WERI-Rb-1 (cell line): ENCODE measurements at regions not wholly inside any gene's neighbourhood (a gene's known extent, or its start where the extent isn't known, plus 50 kb on each side); places are given as distances from the start of the nearest gene placed in this dataset.

ENCODE experiments used
- DNase-seq: peaks from one replicate; pipeline ENCODE4 v3.0.0-alpha.2; 2020
- H3K27ac ChIP-seq: fragments of 250-450 bp; sonication (Bioruptor Pico); 2 replicates; pipeline ENCODE4 v1.5.1; 2020; ENCODE audit warnings: mild to moderate bottlenecking, moderate library complexity
- H3K27me3 ChIP-seq: fragments of 250-450 bp; sonication (Bioruptor Pico); 2 replicates; pipeline ENCODE4 v1.5.1; 2021; ENCODE audit warnings: mild to moderate bottlenecking, low read depth, moderate library complexity; ENCODE audit not compliant: insufficient read depth, severe bottlenecking
- H3K36me3 ChIP-seq: fragments of 250-450 bp; sonication (Bioruptor Pico); 2 replicates; pipeline ENCODE4 v1.5.1; 2020; ENCODE audit warnings: mild to moderate bottlenecking, moderate library complexity
- H3K4me3 ChIP-seq: 2 replicates; pipeline ENCODE4 v1.5.1; 2011; ENCODE audit warnings: low read depth, mild to moderate bottlenecking, control low read depth, low read length
- H3K9me3 ChIP-seq: fragments of 250-450 bp; sonication (Bioruptor Pico); 2 replicates; pipeline ENCODE4 v1.5.1; 2021; ENCODE audit warnings: mild to moderate bottlenecking, moderate library complexity; ENCODE audit not compliant: severe bottlenecking
- TF ChIP-seq, protein P1 (sequence below): IDR thresholded peaks from 2 replicates; pipeline ENCODE4 v1.5.1; 2011; ENCODE audit warnings: low read depth, mild to moderate bottlenecking, control low read depth, inconsistent platforms, low read length

DNA sequence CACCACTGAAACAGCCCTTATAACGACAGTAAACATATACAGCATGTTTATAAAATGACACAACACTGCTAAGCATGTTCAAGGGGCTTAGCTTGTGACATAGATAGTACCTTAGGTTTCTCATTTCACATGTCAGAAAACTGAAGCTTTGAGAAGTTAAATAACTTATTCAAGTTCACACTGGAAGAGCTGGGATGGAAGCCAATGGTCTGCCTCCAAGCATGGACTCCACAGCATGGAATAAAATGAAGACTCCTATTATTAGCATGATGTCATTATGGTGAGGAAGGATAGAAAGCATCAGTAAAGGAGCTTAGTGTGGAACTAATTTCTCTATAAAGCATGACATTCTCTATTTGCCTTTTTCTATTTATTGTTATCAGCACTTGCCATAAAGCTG lies 316.7 kb downstream of the PLK2 start:
- Histone ChIP-seq H3K36me3 (no peaks in the 10 kb centered on the region), H3K27me3 (no peaks in the 10 kb centered on the region), H3K27ac (no peak overlapping the region), H3K9me3 (no peaks in the 10 kb centered on the region), H3K4me3 (no peak overlapping the region)
- TF ChIP-seq, protein P1, sequence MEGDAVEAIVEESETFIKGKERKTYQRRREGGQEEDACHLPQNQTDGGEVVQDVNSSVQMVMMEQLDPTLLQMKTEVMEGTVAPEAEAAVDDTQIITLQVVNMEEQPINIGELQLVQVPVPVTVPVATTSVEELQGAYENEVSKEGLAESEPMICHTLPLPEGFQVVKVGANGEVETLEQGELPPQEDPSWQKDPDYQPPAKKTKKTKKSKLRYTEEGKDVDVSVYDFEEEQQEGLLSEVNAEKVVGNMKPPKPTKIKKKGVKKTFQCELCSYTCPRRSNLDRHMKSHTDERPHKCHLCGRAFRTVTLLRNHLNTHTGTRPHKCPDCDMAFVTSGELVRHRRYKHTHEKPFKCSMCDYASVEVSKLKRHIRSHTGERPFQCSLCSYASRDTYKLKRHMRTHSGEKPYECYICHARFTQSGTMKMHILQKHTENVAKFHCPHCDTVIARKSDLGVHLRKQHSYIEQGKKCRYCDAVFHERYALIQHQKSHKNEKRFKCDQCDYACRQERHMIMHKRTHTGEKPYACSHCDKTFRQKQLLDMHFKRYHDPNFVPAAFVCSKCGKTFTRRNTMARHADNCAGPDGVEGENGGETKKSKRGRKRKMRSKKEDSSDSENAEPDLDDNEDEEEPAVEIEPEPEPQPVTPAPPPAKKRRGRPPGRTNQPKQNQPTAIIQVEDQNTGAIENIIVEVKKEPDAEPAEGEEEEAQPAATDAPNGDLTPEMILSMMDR, result no peak
- no peak for DNase-seq

DNA sequence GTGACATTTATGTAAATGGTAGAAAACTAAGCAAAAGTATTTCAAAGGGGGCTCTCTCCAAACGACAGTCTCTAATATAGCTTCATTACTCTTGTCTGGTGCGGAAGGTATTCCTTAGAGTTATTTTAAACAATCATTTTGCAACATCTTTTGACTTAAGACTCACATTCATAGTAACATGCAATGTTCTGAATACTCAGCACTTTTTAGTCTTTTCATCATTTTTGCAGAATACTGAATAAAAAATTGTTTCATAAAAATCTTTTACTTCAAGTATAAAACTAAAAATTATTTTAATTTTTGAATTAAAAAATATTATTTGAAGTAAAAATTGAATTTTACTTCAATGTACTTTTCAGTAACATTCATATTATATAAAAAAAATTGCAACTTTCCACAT lies 321.1 kb downstream of the PLK2 start:
- TF ChIP-seq, protein P1, result no peak
- no peak overlapping the region for H3K27ac ChIP-seq
- no peaks in the 10 kb centered on the region for H3K27me3 ChIP-seq
- H3K36me3 ChIP-seq, result no peaks in the 10 kb centered on the region
- H3K9me3 ChIP-seq, result no peaks in the 10 kb centered on the region
- H3K4me3 ChIP-seq, result no peak overlapping the region
- DNase-seq, result no peak

DNA sequence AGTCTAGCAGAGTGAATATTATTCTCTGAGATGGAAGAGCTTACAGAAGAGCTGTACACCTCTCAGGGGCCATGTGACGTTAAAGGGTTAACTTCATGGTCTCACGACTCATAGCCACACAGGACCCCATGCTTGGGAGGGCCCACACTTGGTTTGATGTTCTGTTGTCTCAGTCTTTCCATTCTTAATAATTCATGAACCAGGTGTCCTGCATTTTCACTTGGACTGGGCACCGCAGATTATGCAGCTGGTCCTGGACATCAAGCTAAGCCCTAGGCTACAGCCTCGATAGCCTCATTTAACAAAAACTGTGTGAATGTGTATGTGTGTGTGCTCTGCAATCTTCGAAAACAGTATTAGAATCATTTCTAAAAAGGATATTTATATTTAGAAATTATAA lies 323.5 kb downstream of the PLK2 start:
- H3K4me3 ChIP-seq, result no peak overlapping the region
- H3K27ac ChIP-seq, result no peak overlapping the region

DNA sequence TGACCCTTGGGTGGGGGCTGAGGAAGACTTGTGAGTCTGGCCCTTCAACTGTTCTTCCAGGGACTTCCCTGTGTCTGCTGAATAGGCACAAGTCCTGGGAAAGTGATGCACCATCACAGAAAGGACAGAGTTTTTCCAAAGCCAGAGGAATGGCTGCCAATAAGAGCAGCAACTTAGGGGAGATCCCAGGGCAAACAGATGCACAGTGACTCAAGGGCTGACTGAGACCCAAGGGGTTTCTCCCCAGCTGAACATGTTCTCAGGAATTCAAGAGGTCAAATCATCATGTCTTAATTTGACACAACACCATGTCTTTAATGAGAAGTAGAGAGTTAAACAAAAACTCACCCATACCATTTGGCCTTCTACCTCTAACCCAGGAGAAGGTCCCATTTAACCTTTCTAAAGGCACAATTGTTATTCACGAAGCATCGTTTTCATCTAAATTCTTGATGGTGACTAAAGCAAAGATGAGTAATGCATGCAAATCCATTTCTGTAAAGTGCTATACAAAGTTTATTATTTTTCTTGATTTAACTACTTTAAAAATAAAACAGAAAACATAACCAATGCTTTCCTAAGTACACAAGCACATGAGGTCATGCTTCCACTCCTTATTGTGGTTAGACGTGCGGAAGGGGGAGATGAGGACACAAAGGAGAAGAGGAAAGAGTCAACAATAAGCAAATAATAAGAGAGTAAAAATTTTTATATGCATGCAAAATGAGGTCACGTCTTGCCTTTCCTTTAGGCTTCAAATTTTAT lies 324.1 kb downstream of the PLK2 start:
- Histone ChIP-seq H3K27me3 (no peaks in the 10 kb centered on the region), H3K27ac (no peak overlapping the region), H3K9me3 (no peaks in the 10 kb centered on the region), H3K36me3 (no peaks in the 10 kb centered on the region), H3K4me3 (no peak overlapping the region)
- TF ChIP-seq, protein P1, result no peak
- DNase-seq, result no peak

More for the DNA sequence above, 323.5 kb downstream of the PLK2 start:
- TF ChIP-seq, protein P1, result no peak
- DNase-seq, result no peak
- no peaks in the 10 kb centered on the region for H3K9me3 ChIP-seq
- no peaks in the 10 kb centered on the region for H3K27me3 ChIP-seq
- no peaks in the 10 kb centered on the region for H3K36me3 ChIP-seq

DNA sequence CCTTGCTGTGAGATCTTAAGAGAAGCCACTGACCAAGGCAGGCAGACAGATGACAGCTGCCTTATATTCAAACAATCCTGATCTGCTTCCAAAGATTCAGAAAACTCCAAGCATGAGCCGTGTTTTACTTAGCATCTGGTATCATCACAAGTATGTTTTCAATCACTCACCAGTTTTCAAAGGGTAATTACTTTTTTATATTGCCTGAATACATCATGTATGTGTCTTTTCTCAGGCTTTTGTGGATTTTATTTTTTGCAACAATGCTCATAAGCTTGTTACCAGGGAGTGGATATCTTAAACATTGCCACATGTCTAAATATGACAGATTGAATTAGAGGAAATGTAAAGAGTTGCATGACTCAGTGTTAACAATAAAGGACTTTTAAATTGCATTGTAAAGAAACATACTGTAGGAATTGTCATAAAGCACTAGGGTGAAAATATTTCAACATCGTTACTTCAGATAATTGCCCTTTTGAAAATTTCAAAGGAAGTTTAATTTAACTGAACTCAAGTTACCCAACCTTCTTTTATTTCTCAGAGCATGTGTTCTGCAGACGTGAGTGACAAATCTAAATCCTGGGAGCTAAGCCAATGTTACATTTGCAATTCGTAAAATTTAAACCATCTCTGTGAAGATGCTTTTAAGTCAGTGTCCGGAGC lies 326.1 kb downstream of the PLK2 start:
- no peak for DNase-seq
- Histone ChIP-seq H3K9me3 (no peaks in the 10 kb centered on the region), H3K36me3 (no peaks in the 10 kb centered on the region), H3K4me3 (no peak overlapping the region), H3K27me3 (no peaks in the 10 kb centered on the region), H3K27ac (no peak overlapping the region)
- TF ChIP-seq, protein P1, result no peak
